ENCODE measurements at regions not wholly inside any gene's neighbourhood (a gene's known extent, or its start where the extent isn't known, plus 50 kb on each side); places are given as distances from the start of the nearest gene placed in this dataset.
"Not testable (repeated sequence)": the region's sequence is repeated elsewhere in the genome, so short reads cannot be mapped to it uniquely, and the experiment has no call there.

DNA sequence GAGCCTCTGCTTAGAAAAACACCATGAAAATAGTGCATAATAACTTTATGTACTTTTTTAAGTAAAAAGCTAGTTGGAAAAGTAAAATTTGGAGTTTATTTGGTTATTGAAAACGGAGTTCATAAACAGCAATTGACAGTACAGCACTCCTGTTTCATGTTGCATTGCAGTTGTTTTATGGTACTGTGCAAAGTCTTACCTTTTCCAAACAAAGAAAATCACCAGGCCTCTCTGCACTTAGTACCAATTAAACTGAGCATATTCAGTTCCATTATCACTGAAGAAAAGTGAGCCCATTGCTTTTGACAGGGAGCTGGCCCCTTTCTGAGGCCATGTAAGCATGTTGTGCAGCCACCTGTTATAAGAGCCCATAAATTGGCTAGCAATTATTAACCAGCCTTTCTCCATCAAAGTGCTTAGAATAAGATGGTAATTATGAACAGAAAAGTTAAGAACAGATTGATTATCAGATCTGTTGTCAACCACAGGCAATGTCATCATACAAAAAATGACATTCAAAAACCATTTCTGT lies 376.6 kb upstream of the EMCN start:
- ChIA-PET POLR2A (no interaction called here), CTCF (no interaction called here)
- H3K9me3 Mint-ChIP-seq = peaks cover 11% of the 10 kb centered on the region
- DNase-seq = no peak
- no peaks in the 10 kb centered on the region for H3K27me3 Mint-ChIP-seq
- H3K36me3 Mint-ChIP-seq (ENCODE audit: low read depth) = peaks cover 10% of the 10 kb centered on the region
- H3K4me3 Mint-ChIP-seq = no peak overlapping the region
- H3K27ac Mint-ChIP-seq = no peak overlapping the region
- H3K4me1 Mint-ChIP-seq = peaks cover 14% of the 10 kb centered on the region

DNA sequence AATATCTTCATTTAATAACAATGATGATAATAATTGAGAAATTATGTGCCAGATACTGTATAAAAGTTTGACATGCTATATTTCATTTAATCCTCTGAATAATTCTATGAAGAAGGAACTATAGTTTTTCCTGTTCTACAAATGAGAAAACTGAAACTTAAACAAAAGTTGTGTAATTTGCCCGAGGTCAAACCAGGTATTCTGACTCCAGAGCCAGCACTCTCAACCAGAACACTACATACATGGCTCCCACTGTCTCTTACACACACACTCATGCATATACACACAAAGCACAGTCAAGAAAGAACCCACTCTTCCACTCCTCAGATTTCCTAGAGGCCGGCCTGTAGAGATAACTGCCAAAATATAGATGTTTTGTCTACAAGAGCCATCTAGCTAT lies 374.0 kb upstream of the EMCN start:
- peaks cover 10% of the 10 kb centered on the region for H3K36me3 Mint-ChIP-seq (ENCODE audit: low read depth)
- no peaks in the 10 kb centered on the region for H3K27me3 Mint-ChIP-seq
- POLR2A ChIA-PET = no interaction called here
- H3K9me3 Mint-ChIP-seq = peaks cover 11% of the 10 kb centered on the region
- no peak overlapping the region for H3K4me3 Mint-ChIP-seq
- DNase-seq = no peak
- peaks cover 14% of the 10 kb centered on the region for H3K4me1 Mint-ChIP-seq
- H3K27ac Mint-ChIP-seq = no peak overlapping the region
- CTCF ChIA-PET = no interaction called here

DNA sequence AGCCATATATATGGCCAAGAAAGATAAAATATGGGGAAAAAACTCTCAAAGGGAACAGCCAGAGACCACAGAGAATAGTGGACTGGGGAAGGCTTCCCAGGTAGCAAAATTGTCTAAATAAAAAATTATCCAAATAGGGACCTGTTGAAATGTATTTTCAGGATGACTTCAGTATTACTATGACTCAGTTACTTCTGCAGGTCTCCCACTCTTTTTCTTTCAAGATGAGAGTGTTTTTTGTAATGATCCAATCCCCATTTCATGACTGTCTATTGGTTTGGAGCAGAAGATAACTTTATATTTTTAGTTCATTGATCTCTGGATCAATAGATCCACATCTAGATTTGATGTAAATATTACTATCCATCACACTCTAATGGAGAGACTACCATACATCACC lies 372.1 kb upstream of the EMCN start:
- Mint-ChIP-seq H3K9me3 (peaks cover 14% of the 10 kb centered on the region), H3K27ac (no peak overlapping the region), H3K4me3 (no peak overlapping the region), H3K27me3 (no peaks in the 10 kb centered on the region), H3K4me1 (peaks cover 2% of the 10 kb centered on the region), H3K36me3 (ENCODE audit: low read depth) (peaks cover 10% of the 10 kb centered on the region)
- POLR2A ChIA-PET = no interaction called here
- CTCF ChIA-PET = no interaction called here
- no peak for DNase-seq

DNA sequence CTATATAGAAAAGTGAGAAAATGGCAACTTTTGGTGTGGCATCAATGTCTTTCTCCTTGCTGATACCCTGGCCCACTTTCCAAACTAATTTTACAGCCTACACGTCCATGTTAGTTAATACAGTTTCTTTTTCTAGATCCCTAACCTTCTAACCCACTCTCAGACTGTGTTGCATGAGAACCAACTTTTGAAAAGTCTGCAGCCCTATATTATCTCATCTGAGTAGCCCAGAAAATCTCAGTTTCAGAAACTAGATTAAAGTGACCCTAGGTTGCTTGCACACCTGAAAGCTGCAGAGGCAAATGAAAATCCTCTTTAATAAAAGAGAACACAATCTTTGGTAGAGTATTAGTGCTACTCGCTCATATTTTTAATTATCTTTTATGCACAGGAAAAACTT lies 371.6 kb upstream of the EMCN start:
- peaks cover 14% of the 10 kb centered on the region for H3K9me3 Mint-ChIP-seq
- ChIA-PET CTCF (no interaction called here), POLR2A (no interaction called here)
- H3K27me3 Mint-ChIP-seq = no peaks in the 10 kb centered on the region
- DNase-seq = no peak
- H3K4me3 Mint-ChIP-seq = no peak overlapping the region
- H3K36me3 Mint-ChIP-seq (ENCODE audit: low read depth) = peaks cover 10% of the 10 kb centered on the region
- no peaks in the 10 kb centered on the region for H3K4me1 Mint-ChIP-seq
- H3K27ac Mint-ChIP-seq = no peak overlapping the region

DNA sequence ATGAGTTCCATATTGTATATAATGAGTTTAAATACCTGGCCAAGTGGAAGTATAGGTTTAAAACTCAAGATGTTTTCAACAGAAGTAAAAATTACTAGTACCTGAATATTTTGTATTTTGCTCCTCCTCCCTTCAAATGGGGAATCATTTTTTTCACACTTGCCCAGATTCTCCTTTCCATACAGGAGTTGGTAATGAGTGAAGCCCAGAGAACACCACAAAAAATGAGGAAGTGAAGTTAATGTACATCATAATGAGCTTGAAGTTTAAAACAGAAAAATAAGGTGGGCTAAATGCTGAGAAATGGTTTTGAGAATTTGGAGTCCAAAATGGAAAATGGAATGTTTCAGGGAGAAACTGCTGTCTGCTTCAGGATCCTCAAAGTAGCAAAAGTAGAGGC lies 364.8 kb upstream of the EMCN start:
- H3K4me3 Mint-ChIP-seq = no peak overlapping the region
- H3K27me3 Mint-ChIP-seq = peaks cover 3% of the 10 kb centered on the region
- POLR2A ChIA-PET = no interaction called here
- H3K36me3 Mint-ChIP-seq (ENCODE audit: low read depth) = no peaks in the 10 kb centered on the region
- no peaks in the 10 kb centered on the region for H3K4me1 Mint-ChIP-seq
- H3K9me3 Mint-ChIP-seq = peaks cover 3% of the 10 kb centered on the region
- CTCF ChIA-PET = no interaction called here
- no peak overlapping the region for H3K27ac Mint-ChIP-seq
- no peak for DNase-seq

DNA sequence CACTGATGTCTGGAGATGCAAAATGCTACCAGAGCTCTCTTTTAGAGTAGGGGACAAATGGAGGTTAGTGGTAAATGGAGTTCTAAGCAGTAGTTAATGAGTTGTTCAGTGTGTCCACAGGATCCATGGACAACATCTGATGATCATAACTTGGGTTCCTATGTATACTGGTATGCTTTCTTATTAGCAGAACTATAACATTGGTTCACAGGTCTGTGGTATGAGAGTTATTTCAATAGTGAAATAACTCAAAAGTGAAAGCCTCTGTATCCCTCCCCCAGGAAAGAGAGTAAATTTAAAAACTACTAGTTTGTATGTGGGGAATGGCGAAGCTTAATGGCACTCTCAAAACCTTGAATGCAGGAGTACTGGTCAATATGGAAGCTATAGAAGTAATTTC lies 363.5 kb upstream of the EMCN start:
- no peak overlapping the region for H3K4me3 Mint-ChIP-seq
- peaks cover 3% of the 10 kb centered on the region for H3K27me3 Mint-ChIP-seq
- ChIA-PET CTCF (no interaction called here), POLR2A (no interaction called here)
- no peaks in the 10 kb centered on the region for H3K4me1 Mint-ChIP-seq
- no peak for DNase-seq
- H3K27ac Mint-ChIP-seq = no peak overlapping the region
- H3K36me3 Mint-ChIP-seq (ENCODE audit: low read depth) = no peaks in the 10 kb centered on the region
- H3K9me3 Mint-ChIP-seq = peaks cover 3% of the 10 kb centered on the region

DNA sequence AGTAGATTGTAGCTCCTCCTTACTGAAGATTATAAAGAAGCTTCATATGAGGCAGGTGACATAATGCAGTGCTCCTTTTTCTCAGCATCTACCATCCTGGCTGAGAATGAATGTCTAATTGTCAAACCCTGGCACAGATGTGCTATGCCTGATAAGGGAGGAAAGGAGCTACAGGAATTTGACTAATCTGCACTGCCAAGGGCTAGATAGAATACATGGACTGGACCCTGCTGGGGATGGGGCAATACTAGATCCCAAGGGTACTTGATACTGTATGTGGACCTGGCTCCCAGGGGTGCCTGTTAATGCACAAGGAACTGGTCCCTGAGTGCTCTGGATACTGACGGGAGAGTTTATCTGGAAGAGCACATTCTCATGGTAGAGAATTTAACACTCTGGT lies 362.2 kb upstream of the EMCN start:
- peaks cover 3% of the 10 kb centered on the region for H3K27me3 Mint-ChIP-seq
- CTCF ChIA-PET = no interaction called here
- no peak for DNase-seq
- POLR2A ChIA-PET = no interaction called here
- no peaks in the 10 kb centered on the region for H3K36me3 Mint-ChIP-seq (ENCODE audit: low read depth)
- H3K9me3 Mint-ChIP-seq = no peaks in the 10 kb centered on the region
- no peak overlapping the region for H3K4me3 Mint-ChIP-seq
- no peaks in the 10 kb centered on the region for H3K4me1 Mint-ChIP-seq
- no peak overlapping the region for H3K27ac Mint-ChIP-seq

DNA sequence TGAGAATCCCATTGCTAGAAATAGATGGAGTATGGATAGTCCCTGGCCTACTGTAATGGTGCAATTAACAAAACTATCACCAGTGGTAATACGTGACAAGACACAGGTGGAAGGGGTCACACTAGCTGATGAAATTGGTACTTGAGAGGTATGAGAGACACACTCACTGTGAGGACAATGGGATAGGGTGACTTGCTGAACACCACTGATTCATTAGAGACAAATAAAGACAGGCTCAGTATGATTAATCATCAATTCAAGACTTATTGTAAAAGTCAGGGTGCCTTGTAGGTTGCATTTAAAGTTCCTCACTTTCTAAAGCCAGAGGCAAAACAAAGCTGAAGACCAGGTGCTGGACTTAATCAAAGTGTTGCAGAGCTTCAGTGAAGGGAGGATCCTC lies 361.6 kb upstream of the EMCN start:
- POLR2A ChIA-PET = no interaction called here
- no peak for DNase-seq
- peaks cover 3% of the 10 kb centered on the region for H3K27me3 Mint-ChIP-seq
- CTCF ChIA-PET = no interaction called here
- no peak overlapping the region for H3K27ac Mint-ChIP-seq
- no peaks in the 10 kb centered on the region for H3K4me1 Mint-ChIP-seq
- no peaks in the 10 kb centered on the region for H3K9me3 Mint-ChIP-seq
- no peak overlapping the region for H3K4me3 Mint-ChIP-seq
- no peaks in the 10 kb centered on the region for H3K36me3 Mint-ChIP-seq (ENCODE audit: low read depth)

DNA sequence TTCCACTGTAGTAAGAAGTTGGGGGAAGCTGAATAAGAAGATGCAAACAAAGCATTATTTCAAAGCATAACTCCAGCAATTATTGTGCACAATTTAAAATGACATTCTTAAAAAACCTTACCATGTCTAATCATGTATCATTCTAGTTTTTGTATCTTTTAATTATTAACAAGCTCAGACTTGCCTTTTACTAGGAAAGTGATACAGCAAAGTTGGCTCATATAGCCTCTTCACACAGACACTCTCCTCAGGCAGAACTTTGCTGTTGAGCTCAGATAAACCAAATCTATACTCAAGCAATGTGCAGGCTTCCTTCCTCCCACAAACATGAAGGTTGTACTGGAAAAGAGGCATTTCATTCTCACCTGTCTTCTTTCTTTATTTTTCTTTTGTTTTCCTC lies 358.7 kb upstream of the EMCN start:
- no peak overlapping the region for H3K4me3 Mint-ChIP-seq
- no peaks in the 10 kb centered on the region for H3K27me3 Mint-ChIP-seq
- no peaks in the 10 kb centered on the region for H3K36me3 Mint-ChIP-seq (ENCODE audit: low read depth)
- no peaks in the 10 kb centered on the region for H3K9me3 Mint-ChIP-seq
- H3K27ac Mint-ChIP-seq = no peak overlapping the region
- ChIA-PET POLR2A (no interaction called here), CTCF (no interaction called here)
- H3K4me1 Mint-ChIP-seq = no peaks in the 10 kb centered on the region
- DNase-seq = no peak

DNA sequence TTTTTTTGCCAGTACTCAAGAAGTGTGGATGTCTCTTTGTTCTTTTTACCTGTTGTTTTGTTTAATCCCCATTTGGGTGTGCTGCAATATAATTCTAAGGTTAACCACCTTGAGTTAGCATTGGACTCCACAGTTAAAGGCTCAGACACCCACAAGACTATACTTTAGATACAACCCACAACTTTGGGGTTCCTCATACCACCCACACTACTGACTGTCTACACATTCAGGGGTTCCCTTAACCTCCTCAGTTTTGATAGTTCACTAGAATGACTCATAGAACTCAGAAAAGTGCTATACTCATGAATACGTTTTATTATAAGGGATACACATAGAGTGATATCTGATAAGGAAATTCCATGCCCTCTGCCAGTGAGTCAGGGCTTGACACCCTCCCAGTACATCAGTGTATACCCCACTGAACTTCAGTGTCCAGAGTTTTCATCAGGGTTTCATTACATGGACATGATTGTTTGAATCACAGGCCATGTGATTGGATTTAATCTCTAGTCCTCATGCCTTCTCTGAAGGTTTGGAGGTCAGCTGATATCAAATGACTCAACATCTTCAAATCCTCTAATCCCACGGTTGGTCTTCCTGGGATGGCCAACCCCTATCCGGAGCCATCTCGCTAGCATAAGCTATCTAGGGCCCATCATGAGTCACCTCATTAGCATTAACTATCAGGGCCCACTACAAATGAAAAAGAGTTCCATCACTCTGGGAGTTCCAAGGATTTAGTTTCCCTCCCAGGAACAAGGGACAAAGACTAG lies 357.7 kb upstream of the EMCN start:
- CTCF ChIA-PET = no interaction called here
- Mint-ChIP-seq H3K9me3 (no peaks in the 10 kb centered on the region), H3K4me1 (no peaks in the 10 kb centered on the region), H3K36me3 (ENCODE audit: low read depth) (no peaks in the 10 kb centered on the region), H3K27ac (no peak overlapping the region), H3K27me3 (no peaks in the 10 kb centered on the region), H3K4me3 (no peak overlapping the region)
- POLR2A ChIA-PET = no interaction called here
- no peak for DNase-seq

DNA sequence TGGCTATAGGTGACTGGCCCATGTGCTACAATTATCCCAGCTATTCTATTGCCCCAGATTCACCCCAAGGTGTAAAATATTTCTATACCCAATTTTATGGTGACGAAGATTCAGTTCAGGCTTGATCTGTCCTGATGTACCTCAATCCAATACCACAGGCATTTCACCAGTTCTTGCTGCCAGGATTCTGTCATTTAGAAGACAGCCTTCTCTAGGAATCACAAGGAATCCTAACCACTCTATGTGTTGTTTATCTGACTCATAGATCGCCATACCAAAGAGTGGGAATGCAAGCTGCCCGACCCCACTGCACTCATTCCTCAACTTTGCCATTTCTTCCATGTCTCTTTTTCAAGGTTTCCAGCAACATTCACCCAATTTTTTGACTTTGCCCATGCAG lies 355.0 kb upstream of the EMCN start:
- Mint-ChIP-seq H3K27me3 (no peaks in the 10 kb centered on the region), H3K9me3 (no peaks in the 10 kb centered on the region), H3K27ac (no peak overlapping the region), H3K36me3 (ENCODE audit: low read depth) (no peaks in the 10 kb centered on the region), H3K4me3 (no peak overlapping the region), H3K4me1 (no peaks in the 10 kb centered on the region)
- ChIA-PET POLR2A (no interaction called here), CTCF (no interaction called here)
- DNase-seq = no peak

DNA sequence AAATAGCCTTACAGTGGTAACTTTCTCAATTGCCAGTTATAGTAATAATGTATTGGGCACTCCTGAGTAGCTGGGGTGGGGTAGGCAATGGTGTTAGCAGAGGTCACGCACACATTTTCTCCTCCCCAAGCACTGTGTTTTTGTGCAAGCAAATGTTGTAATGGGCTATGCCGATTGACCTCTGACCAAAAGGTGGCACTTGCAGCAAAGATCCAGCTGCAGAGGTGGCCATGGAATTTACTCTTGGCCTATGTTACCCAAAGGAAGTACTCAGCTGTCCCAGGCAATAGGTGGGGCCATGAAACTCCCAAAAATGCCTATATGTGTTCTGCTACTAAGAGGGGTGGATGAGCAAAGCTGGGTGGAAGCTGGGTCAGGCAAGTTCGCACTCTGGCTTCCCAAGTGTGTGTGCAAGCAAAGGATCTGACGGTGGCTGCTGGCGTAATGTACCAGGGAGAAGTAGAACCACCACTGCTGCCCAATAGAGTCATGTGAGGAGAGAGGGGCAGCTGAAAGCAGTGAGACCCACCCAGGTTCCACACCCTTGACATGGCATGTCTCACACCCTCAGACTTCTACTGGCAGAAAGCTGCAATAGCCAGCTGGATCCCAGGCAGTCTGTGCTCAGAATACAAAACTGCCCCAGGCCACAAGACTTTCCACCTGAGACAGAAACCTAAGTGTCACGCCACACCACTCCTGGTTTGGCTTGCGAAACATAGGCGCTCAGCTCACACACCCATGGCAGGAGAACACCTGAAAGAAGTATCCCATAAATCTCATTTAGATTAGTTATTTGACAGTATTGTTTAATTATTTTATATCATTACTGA lies 353.3 kb upstream of the EMCN start:
- H3K4me3 Mint-ChIP-seq = no peak overlapping the region
- no peaks in the 10 kb centered on the region for H3K4me1 Mint-ChIP-seq
- H3K9me3 Mint-ChIP-seq = peaks cover 2% of the 10 kb centered on the region
- CTCF ChIA-PET = no interaction called here
- H3K27me3 Mint-ChIP-seq = no peaks in the 10 kb centered on the region
- DNase-seq = no peak
- POLR2A ChIA-PET = no interaction called here
- H3K36me3 Mint-ChIP-seq (ENCODE audit: low read depth) = peaks cover under 1% of the 10 kb centered on the region
- no peak overlapping the region for H3K27ac Mint-ChIP-seq

DNA sequence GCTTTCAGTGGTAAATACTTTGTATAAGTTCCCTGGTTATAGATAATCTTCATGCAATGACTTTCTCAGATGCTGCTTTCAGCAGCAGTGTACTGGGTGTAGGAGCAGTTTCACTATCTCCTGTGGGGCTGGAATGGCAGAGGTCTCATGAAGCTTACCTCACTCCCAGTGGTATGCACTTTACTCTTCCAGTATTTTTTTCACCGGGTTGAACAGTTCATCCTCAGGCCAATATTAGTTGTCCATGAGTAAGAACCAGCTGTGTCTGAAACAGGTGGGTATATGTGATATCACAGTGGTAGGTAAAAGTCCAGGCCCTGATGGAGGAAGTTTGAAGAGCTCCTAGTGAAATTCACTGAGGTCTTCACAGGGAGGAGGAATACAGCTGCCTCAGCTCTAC lies 351.5 kb upstream of the EMCN start:
- ChIA-PET CTCF (interaction anchor here (1.1 kb wide), 1 partner anchor 21 kb away, joined by 3 read pairs; no protein-coding TSS in a partner anchor), POLR2A (no interaction called here)
- H3K27ac Mint-ChIP-seq = no peak overlapping the region
- peaks cover 7% of the 10 kb centered on the region for H3K27me3 Mint-ChIP-seq
- H3K9me3 Mint-ChIP-seq = peaks cover 7% of the 10 kb centered on the region
- H3K36me3 Mint-ChIP-seq (ENCODE audit: low read depth) = peaks cover 6% of the 10 kb centered on the region
- H3K4me1 Mint-ChIP-seq = no peaks in the 10 kb centered on the region
- H3K4me3 Mint-ChIP-seq = no peak overlapping the region
- no peak for DNase-seq

DNA sequence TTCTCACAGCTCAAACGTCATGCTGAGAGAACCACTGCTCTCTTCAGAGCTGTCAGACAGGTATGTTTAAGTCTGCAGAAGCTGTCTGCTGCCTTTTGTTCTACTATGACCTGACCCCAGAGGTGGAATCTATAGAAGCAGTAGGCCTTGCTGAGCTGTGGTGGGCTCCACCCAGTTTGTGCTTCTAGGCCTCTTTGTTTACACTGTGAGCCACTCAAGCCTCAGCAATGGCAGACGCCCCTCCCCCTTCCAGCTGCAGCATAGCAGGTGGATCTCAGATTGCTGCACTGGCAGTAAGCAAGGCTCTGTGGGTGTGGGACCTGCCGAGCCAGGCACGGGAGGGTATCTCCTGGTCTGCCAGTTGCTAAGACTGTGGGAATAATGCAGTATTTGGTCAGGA lies 350.5 kb upstream of the EMCN start:
- DNase-seq; H3K36me3 Mint-ChIP-seq (ENCODE audit: low read depth); H3K27me3 Mint-ChIP-seq; H3K9me3 Mint-ChIP-seq; H3K4me1 Mint-ChIP-seq; POLR2A ChIA-PET; H3K4me3 Mint-ChIP-seq; H3K27ac Mint-ChIP-seq: not testable (repeated sequence)
- CTCF ChIA-PET = interaction anchor here (1.1 kb wide), 1 partner anchor 20 kb away, joined by 3 read pairs; no protein-coding TSS in a partner anchor

Measured in activated CD4-positive, alpha-beta memory T cell treated with anti-CD3 and anti-CD28 coated beads, Interleukin-2, amount 10 ng/mL, durations not matched to agents 7 days and 5 days (primary cell).